H9 (cell line): ENCODE measurements at regions not wholly inside any gene's neighbourhood (a gene's known extent, or its start where the extent isn't known, plus 50 kb on each side); places are given as distances from the start of the nearest gene placed in this dataset.
"Not testable (repeated sequence)": the region's sequence is repeated elsewhere in the genome, so short reads cannot be mapped to it uniquely, and the experiment has no call there.

Experiments
- DNase-seq: peaks from one replicate; pipeline ENCODE4 v3.0.0-alpha.2; 2017
- H2AFZ ChIP-seq: one replicate; pipeline ENCODE4 v1.6.1; 2013; ENCODE audit warnings: mild to moderate bottlenecking, low read length, control low read depth, moderate library complexity
- H2AK5ac ChIP-seq: 2 replicates; pipeline ENCODE4 v1.6.1; 2013; ENCODE audit warnings: low read length, control low read depth, mixed read lengths; ENCODE audit not compliant: insufficient read length
- H2BK120ac ChIP-seq: one replicate; pipeline ENCODE4 v1.6.1; 2013; ENCODE audit warnings: low read depth, mild to moderate bottlenecking, low read length, control low read depth, inconsistent platforms; ENCODE audit not compliant: poor library complexity, severe bottlenecking
- H2BK12ac ChIP-seq: 2 replicates; pipeline ENCODE4 v1.6.1; 2013; ENCODE audit warnings: low read length, control low read depth, mixed read lengths, low read depth; ENCODE audit not compliant: insufficient read length
- H2BK15ac ChIP-seq: 2 replicates; pipeline ENCODE4 v1.6.1; 2013; ENCODE audit warnings: low read depth, low read length, control low read depth
- H2BK20ac ChIP-seq: one replicate; pipeline ENCODE4 v1.6.1; 2013; ENCODE audit warnings: low read depth, mild to moderate bottlenecking, low read length, control low read depth, inconsistent platforms; ENCODE audit not compliant: poor library complexity, severe bottlenecking
- H2BK5ac ChIP-seq: 2 replicates; pipeline ENCODE4 v1.6.1; 2013; ENCODE audit warnings: low read length, control low read depth, mixed read lengths; ENCODE audit not compliant: insufficient read length
- H3K14ac ChIP-seq: 2 replicates; pipeline ENCODE4 v1.6.1; 2013; ENCODE audit warnings: low read length, control low read depth; ENCODE audit not compliant: insufficient read depth
- H3K18ac ChIP-seq: 2 replicates; pipeline ENCODE4 v1.6.1; 2013; ENCODE audit warnings: low read depth, mild to moderate bottlenecking, mixed read lengths, low read length, control low read depth; ENCODE audit not compliant: insufficient read length
- H3K23ac ChIP-seq: 2 replicates; pipeline ENCODE4 v1.6.1; 2013; ENCODE audit warnings: low read length, control low read depth, mixed read lengths, low read depth; ENCODE audit not compliant: insufficient read length
- H3K23me2 ChIP-seq: 2 replicates; pipeline ENCODE4 v1.6.1; 2013; ENCODE audit warnings: low read depth, mild to moderate bottlenecking, mixed read lengths, low read length, control low read depth; ENCODE audit not compliant: insufficient read length, poor library complexity, severe bottlenecking
- H3K27ac ChIP-seq: 2 replicates; pipeline ENCODE4 v1.5.1; 2013; ENCODE audit warnings: low read length, control low read depth, mixed read lengths, low read depth; ENCODE audit not compliant: insufficient read length
- H3K27me3 ChIP-seq: 2 replicates; pipeline ENCODE4 v1.6.1; 2013; ENCODE audit warnings: low read length, control low read depth, inconsistent platforms; ENCODE audit not compliant: insufficient read depth
- H3K4ac ChIP-seq: 2 replicates; pipeline ENCODE4 v1.6.1; 2013; ENCODE audit warnings: low read depth, mild to moderate bottlenecking, control low read depth, inconsistent platforms, low read length, moderate library complexity
- H3K4me1 ChIP-seq: 2 replicates; pipeline ENCODE4 v1.6.1; 2013; ENCODE audit warnings: low read length, control low read depth, inconsistent platforms; ENCODE audit not compliant: insufficient read depth
- H3K4me2 ChIP-seq: 2 replicates; pipeline ENCODE4 v1.6.1; 2013; ENCODE audit warnings: low read length, control low read depth, mixed read lengths; ENCODE audit not compliant: insufficient read length, insufficient read depth
- H3K56ac ChIP-seq: 2 replicates; pipeline ENCODE4 v1.6.1; 2013; ENCODE audit warnings: low read depth, mild to moderate bottlenecking, mixed read lengths, low read length, control low read depth; ENCODE audit not compliant: insufficient read length
- H3K79me1 ChIP-seq: 2 replicates; pipeline ENCODE4 v1.6.1; 2013; ENCODE audit warnings: low read depth, mild to moderate bottlenecking, moderate library complexity, low read length, control low read depth, inconsistent platforms; ENCODE audit not compliant: insufficient read depth, poor library complexity, severe bottlenecking
- H3K79me2 ChIP-seq: 2 replicates; pipeline ENCODE4 v1.6.1; 2013; ENCODE audit warnings: low read length, control low read depth, inconsistent platforms; ENCODE audit not compliant: insufficient read depth
- H3K9ac ChIP-seq: 2 replicates; pipeline ENCODE4 v1.6.1; 2013; ENCODE audit warnings: low read length, control low read depth, mixed read lengths; ENCODE audit not compliant: insufficient read length; ENCODE audit errors: extremely low read depth
- H3K9me3 ChIP-seq: one replicate; pipeline ENCODE4 v1.6.1; 2013; ENCODE audit warnings: low read depth, low read length, inconsistent platforms; ENCODE audit not compliant: control insufficient read depth
- H3T11ph ChIP-seq: one replicate; pipeline ENCODE4 v1.6.1; 2013; ENCODE audit warnings: mild to moderate bottlenecking, low read length, control low read depth, inconsistent platforms
- H4K20me1 ChIP-seq: one replicate; pipeline ENCODE4 v1.6.1; 2013; ENCODE audit not compliant: control insufficient read depth, insufficient read length, insufficient read depth
- H4K5ac ChIP-seq: 2 replicates; pipeline ENCODE4 v1.6.1; 2013; ENCODE audit warnings: low read depth, mild to moderate bottlenecking, mixed read lengths, low read length, control low read depth; ENCODE audit not compliant: insufficient read length
- H4K8ac ChIP-seq: replicated peaks from 2 replicates; pipeline ENCODE4 v1.6.1; 2013; ENCODE audit warnings: low read length, control low read depth, mixed read lengths, low read depth; ENCODE audit not compliant: insufficient read length
- H4K91ac ChIP-seq: 2 replicates; pipeline ENCODE4 v1.6.1; 2013; ENCODE audit warnings: low read depth, mild to moderate bottlenecking, moderate library complexity, mixed read lengths, low read length, control low read depth; ENCODE audit not compliant: insufficient read length
- H3K27ac Mint-ChIP-seq, 3 experiments: 2 replicates in 2 of 3; 3 replicates in 1 of 3; pipeline ENCODE4 v1.8.0; 2020 to 2021; ENCODE audit warnings: mixed read lengths in 3 of 3, mild to moderate bottlenecking in 1 of 3, moderate library complexity in 1 of 3
- H3K27me3 Mint-ChIP-seq: 2 replicates; pipeline ENCODE4 v1.8.0; 2021; ENCODE audit warnings: low read depth, mild to moderate bottlenecking, moderate library complexity, mixed read lengths
- H3K36me3 Mint-ChIP-seq, 3 experiments: 2 replicates in 2 of 3; 3 replicates in 1 of 3; pipeline ENCODE4 v1.8.0; 2020 to 2021; ENCODE audit warnings: low read depth in 3 of 3, mixed read lengths in 3 of 3; ENCODE audit not compliant: insufficient read depth in 1 of 3
- H3K4me1 Mint-ChIP-seq, 2 experiments: 2 replicates each; pipeline ENCODE4 v1.8.0; 2020; ENCODE audit warnings: mixed read lengths in 2 of 2
- H3K4me3 Mint-ChIP-seq, 2 experiments: 2 replicates in 1 of 2; 3 replicates in 1 of 2; pipeline ENCODE4 v1.8.0; 2020 to 2021; ENCODE audit warnings: mild to moderate bottlenecking in 2 of 2, mixed read lengths in 2 of 2, moderate library complexity in 1 of 2
- H3K9me3 Mint-ChIP-seq, 2 experiments: 2 replicates in 1 of 2; 3 replicates in 1 of 2; pipeline ENCODE4 v1.8.0; 2020; ENCODE audit warnings: mild to moderate bottlenecking in 2 of 2, mixed read lengths in 2 of 2, moderate library complexity in 1 of 2
- CTCF ChIP-seq: fragments of 200-600 bp; sonication (generic); conservative IDR thresholded peaks from 3 replicates; pipeline ENCODE4 v1.8.0; 2021; ENCODE audit warnings: antibody characterized with exemption, mild to moderate bottlenecking
- WGBS: extraction: QIAGEN DNeasy Blood & Tissue Kit; methylation state at CpG from one replicate; pipeline ENCODE4 v1.1.7; 2013; ENCODE audit warnings: missing lambda C conversion rate, low lambda C conversion rate, mixed read lengths; ENCODE audit not compliant: insufficient read length; ENCODE audit errors: extremely low coverage; 5-methylcytosine and 5-hydroxymethylcytosine counted together

- H3K79me1 ChIP-seq: no peaks in the 10 kb centered on the region
- H4K5ac ChIP-seq: no peak overlapping the region
- H2BK120ac ChIP-seq: no peak overlapping the region
- no peaks in the 10 kb centered on the region for H3K9me3 Mint-ChIP-seq
- H3K9ac ChIP-seq: no peak overlapping the region
- H2AK5ac ChIP-seq: no peak overlapping the region
- H3K27ac ChIP-seq: no peak overlapping the region
- no peaks in the 10 kb centered on the region for H4K20me1 ChIP-seq
- DNase-seq: no peak
- no peak overlapping the region for H3K4ac ChIP-seq
- H3K14ac ChIP-seq: no peak overlapping the region
- H3K56ac ChIP-seq: no peak overlapping the region
- H3K27me3 Mint-ChIP-seq: no peaks in the 10 kb centered on the region
- H3K27ac Mint-ChIP-seq: no peak overlapping the region
- H3K4me2 ChIP-seq: no peak overlapping the region
- H3K18ac ChIP-seq: no peak overlapping the region
- H3K9me3 ChIP-seq: no peaks in the 10 kb centered on the region
- H3K4me1 Mint-ChIP-seq: peaks cover 5 to 7% of the 10 kb centered on the region in 2 experiments; a peak in 3 of 4 replicates
- no peak for TF ChIP-seq CTCF
- no peak overlapping the region for H2BK5ac ChIP-seq
- no peaks in the 10 kb centered on the region for H3K27me3 ChIP-seq
- H4K91ac ChIP-seq: no peak overlapping the region
- no peak overlapping the region for H3T11ph ChIP-seq
- H4K8ac ChIP-seq: no peak overlapping the region
- no peaks in the 10 kb centered on the region for H3K79me2 ChIP-seq
- H3K23me2 ChIP-seq: no peaks in the 10 kb centered on the region
- no peak overlapping the region for H2BK20ac ChIP-seq
- no peak overlapping the region for H2AFZ ChIP-seq
- H3K4me1 ChIP-seq: no peaks in the 10 kb centered on the region
- WGBS: no CpG with 5 or more reads among the region's 1 CpG
- H2BK12ac ChIP-seq: no peak overlapping the region
- H2BK15ac ChIP-seq: no peak overlapping the region
- no peak overlapping the region for H3K4me3 Mint-ChIP-seq
- H3K36me3 Mint-ChIP-seq: no peaks in the 10 kb centered on the region
- H3K23ac ChIP-seq: no peak overlapping the region
These were observed 152.3 kb downstream of the CENPC start for GRCh38 chr4:67393007-67393406.

GRCh38 chr4:67381406-67381804 is 163.9 kb downstream of the CENPC start:
- not testable (repeated sequence) for H2BK20ac ChIP-seq, H3K18ac ChIP-seq, H3K4me1 Mint-ChIP-seq, H2BK5ac ChIP-seq, H3T11ph ChIP-seq, H3K4me2 ChIP-seq, H3K27ac ChIP-seq, H3K79me2 ChIP-seq, H2BK120ac ChIP-seq, H2BK15ac ChIP-seq, H3K9ac ChIP-seq, H2AK5ac ChIP-seq, H3K9me3 ChIP-seq, H3K23me2 ChIP-seq, H3K14ac ChIP-seq, H3K27me3 ChIP-seq, H3K56ac ChIP-seq, H2AFZ ChIP-seq, H3K4me3 Mint-ChIP-seq, H3K4ac ChIP-seq, H4K91ac ChIP-seq, H4K20me1 ChIP-seq, H3K23ac ChIP-seq, H2BK12ac ChIP-seq, H3K27me3 Mint-ChIP-seq, H4K5ac ChIP-seq, H3K27ac Mint-ChIP-seq, H4K8ac ChIP-seq, H3K4me1 ChIP-seq, H3K79me1 ChIP-seq, DNase-seq
- no CpG with 5 or more reads among the region's 19 CpGs for WGBS
- H3K9me3 Mint-ChIP-seq: peaks cover 28 to 32% of the 10 kb centered on the region in 2 experiments
- H3K36me3 Mint-ChIP-seq: peaks cover 7 to 33% (median 14%) of the 10 kb centered on the region in 3 experiments
